ENCODE measurements at regions not wholly inside any gene's neighbourhood (a gene's known extent, or its start where the extent isn't known, plus 50 kb on each side); places are given as distances from the start of the nearest gene placed in this dataset.

DNA sequence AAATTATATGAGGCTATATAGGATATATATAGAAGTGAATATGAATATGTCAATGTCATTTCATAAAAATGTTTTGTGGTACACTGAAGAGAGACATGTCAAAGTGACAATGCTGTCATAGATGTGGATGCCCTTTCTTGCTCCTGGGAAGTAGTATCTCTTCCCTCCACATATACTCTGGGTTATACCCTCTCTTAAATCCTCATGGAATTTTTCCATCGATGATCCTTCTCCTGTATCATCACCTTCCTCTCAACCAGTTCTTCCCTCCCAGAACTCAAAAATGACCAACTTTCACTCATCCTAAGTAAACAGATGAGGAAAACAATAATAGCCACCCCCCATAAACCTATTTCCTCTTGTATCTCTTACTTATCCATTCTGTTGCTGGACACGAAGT lies 351.5 kb downstream of the USP25 start:
- no peak for DNase-seq (ENCODE audit: low read depth)
- TF ChIP-seq, protein P1, sequence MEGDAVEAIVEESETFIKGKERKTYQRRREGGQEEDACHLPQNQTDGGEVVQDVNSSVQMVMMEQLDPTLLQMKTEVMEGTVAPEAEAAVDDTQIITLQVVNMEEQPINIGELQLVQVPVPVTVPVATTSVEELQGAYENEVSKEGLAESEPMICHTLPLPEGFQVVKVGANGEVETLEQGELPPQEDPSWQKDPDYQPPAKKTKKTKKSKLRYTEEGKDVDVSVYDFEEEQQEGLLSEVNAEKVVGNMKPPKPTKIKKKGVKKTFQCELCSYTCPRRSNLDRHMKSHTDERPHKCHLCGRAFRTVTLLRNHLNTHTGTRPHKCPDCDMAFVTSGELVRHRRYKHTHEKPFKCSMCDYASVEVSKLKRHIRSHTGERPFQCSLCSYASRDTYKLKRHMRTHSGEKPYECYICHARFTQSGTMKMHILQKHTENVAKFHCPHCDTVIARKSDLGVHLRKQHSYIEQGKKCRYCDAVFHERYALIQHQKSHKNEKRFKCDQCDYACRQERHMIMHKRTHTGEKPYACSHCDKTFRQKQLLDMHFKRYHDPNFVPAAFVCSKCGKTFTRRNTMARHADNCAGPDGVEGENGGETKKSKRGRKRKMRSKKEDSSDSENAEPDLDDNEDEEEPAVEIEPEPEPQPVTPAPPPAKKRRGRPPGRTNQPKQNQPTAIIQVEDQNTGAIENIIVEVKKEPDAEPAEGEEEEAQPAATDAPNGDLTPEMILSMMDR (conservative IDR thresholded peaks at IDR 0.05; ENCODE audit: control insufficient read depth, insufficient read depth, low read depth, low read length), result no peak
- H3K4me3 ChIP-seq (ENCODE audit: control insufficient read depth, low read depth, low read length), result no peak overlapping the region

DNA sequence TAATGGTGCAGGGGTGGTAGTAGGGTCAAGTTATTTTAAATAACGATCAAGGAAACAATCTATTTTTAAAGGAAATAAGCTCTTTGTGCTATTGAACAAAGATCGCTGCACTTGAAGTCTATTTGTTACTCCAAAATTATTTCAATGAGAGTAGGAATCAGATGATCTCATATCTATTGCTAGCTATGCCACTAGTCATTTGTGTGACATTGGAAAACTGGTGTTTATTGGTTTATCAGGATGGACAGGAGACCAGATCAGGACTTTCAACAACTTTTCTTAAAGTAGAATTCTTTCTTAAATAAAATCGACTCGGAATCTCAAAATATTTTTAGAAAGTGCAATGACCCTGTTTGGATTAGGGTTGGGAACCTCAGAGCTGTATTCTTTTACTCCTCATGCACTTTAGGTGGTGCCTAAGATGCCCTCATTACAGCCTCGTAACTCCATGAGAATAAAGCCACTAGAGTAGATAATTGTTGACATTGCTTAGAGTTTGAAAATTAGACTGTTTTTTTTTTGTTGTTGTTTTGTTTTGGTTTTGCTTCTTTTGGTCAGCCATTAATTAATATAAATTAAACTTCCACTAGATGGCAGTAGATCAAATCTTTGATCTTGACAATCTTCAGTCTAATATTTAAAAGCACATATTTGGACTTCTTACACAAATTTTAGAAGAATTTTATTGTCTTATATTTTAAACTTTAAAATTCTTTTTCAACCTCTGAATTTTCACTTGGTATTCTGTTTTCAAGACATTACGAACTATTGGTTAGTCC lies 352.4 kb downstream of the USP25 start:
- H3K4me3 ChIP-seq (ENCODE audit: control insufficient read depth, low read depth, low read length), result no peak overlapping the region
- DNase-seq (ENCODE audit: low read depth), result peak; percentile 55
- TF ChIP-seq, protein P1 (conservative IDR thresholded peaks at IDR 0.05; ENCODE audit: control insufficient read depth, insufficient read depth, low read depth, low read length), result peak; percentile 29

- TF ChIP-seq, protein P1 (conservative IDR thresholded peaks at IDR 0.05; ENCODE audit: control insufficient read depth, insufficient read depth, low read depth, low read length), result no peak
- H3K4me3 ChIP-seq (ENCODE audit: control insufficient read depth, low read depth, low read length), result no peak overlapping the region
- DNase-seq (ENCODE audit: low read depth), result peak; percentile 92
These were observed 355.1 kb downstream of the USP25 start for GRCh38 chr21:16084776-16085364.

DNA sequence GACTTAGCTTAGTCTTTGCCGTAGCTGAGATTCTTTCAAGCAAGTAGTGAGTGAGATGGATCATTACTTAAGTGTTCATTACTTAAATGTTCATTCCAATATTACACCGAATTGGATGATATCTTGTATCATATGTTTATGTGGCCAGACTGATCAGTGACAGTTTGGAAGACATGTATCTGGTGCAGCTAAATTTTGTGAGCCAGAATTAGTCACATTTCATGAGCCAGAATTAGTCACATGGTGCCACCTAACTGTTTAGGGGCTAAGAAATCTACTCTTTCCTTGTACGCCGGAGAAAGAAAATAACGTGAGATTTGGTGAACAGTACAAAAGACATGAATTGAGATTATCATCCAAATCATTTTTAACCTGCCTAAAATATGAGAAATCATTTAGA lies 355.6 kb downstream of the USP25 start:
- peak; percentile 87 for DNase-seq (ENCODE audit: low read depth)
- H3K4me3 ChIP-seq (ENCODE audit: control insufficient read depth, low read depth, low read length), result no peak overlapping the region
- TF ChIP-seq, protein P1 (conservative IDR thresholded peaks at IDR 0.05; ENCODE audit: control insufficient read depth, insufficient read depth, low read depth, low read length), result no peak

- TF ChIP-seq, protein P1 (conservative IDR thresholded peaks at IDR 0.05; ENCODE audit: control insufficient read depth, insufficient read depth, low read depth, low read length), result no peak
- no peak overlapping the region for H3K4me3 ChIP-seq (ENCODE audit: control insufficient read depth, low read depth, low read length)
- DNase-seq (ENCODE audit: low read depth), result peak; percentile 44
These were observed 356.3 kb downstream of the USP25 start for GRCh38 chr21:16086121-16086520.

GRCh38 chr21:16086936-16087335 lies 357.2 kb downstream of the USP25 start:
- H3K4me3 ChIP-seq (ENCODE audit: control insufficient read depth, low read depth, low read length), result no peak overlapping the region
- DNase-seq (ENCODE audit: low read depth), result no peak
- TF ChIP-seq, protein P1 (conservative IDR thresholded peaks at IDR 0.05; ENCODE audit: control insufficient read depth, insufficient read depth, low read depth, low read length), result no peak

All from fibroblast of mammary gland (primary cell).